SJSA1 (cell line): ENCODE measurements at regions not wholly inside any gene's neighbourhood (a gene's known extent, or its start where the extent isn't known, plus 50 kb on each side); places are given as distances from the start of the nearest gene placed in this dataset.

Experiments
- DNase-seq, 2 experiments: peaks; one replicate each; pipeline ENCODE4 v3.0.0-alpha.2; 2015 to 2020; ENCODE audit warnings: low spot score in 2 of 2, low read depth in 1 of 2
- H3K27ac ChIP-seq: fragments of 250-450 bp; sonication (Bioruptor Pico); 2 replicates; pipeline ENCODE4 v1.5.1; 2020; ENCODE audit warnings: mild to moderate bottlenecking, moderate library complexity
- H3K27me3 ChIP-seq: fragments of 250-450 bp; sonication (Bioruptor Pico); replicated peaks from 2 replicates; pipeline ENCODE4 v1.5.1; 2020; ENCODE audit warnings: mild to moderate bottlenecking, moderate library complexity
- H3K36me3 ChIP-seq: fragments of 250-450 bp; sonication (Bioruptor Pico); 2 replicates; pipeline ENCODE4 v1.5.1; 2020; ENCODE audit warnings: mild to moderate bottlenecking
- H3K4me1 ChIP-seq: fragments of 250-450 bp; sonication (Bioruptor Pico); replicated peaks from 2 replicates; pipeline ENCODE4 v1.6.1; 2021; ENCODE audit warnings: mild to moderate bottlenecking
- H3K4me3 ChIP-seq: fragments of 250-450 bp; sonication (Bioruptor Pico); 2 replicates; pipeline ENCODE4 v1.5.1; 2020; ENCODE audit warnings: mild to moderate bottlenecking
- H3K9me3 ChIP-seq: fragments of 250-450 bp; sonication (Bioruptor Pico); replicated peaks from 2 replicates; pipeline ENCODE4 v1.5.1; 2020; ENCODE audit warnings: mild to moderate bottlenecking

GRCh38 chr18:75784390-75784789 lies 356.9 kb upstream of the SMIM21 start:
- DNase-seq: no peak
- H3K4me1 ChIP-seq: no peaks in the 10 kb centered on the region
- H3K36me3 ChIP-seq: no peaks in the 10 kb centered on the region
- no peak overlapping the region for H3K4me3 ChIP-seq
- no peaks in the 10 kb centered on the region for H3K27me3 ChIP-seq
- H3K27ac ChIP-seq: no peak overlapping the region
- H3K9me3 ChIP-seq: no peaks in the 10 kb centered on the region

- Histone ChIP-seq H3K27me3 (no peaks in the 10 kb centered on the region), H3K27ac (no peak overlapping the region), H3K36me3 (no peaks in the 10 kb centered on the region), H3K9me3 (no peaks in the 10 kb centered on the region), H3K4me1 (no peaks in the 10 kb centered on the region), H3K4me3 (no peak overlapping the region)
- DNase-seq: no peak
Observed at GRCh38 chr18:75783566-75784281, 356.2 kb upstream of the SMIM21 start.

- no peak overlapping the region for H3K4me3 ChIP-seq
- no peak for DNase-seq
- H3K4me1 ChIP-seq: no peaks in the 10 kb centered on the region
- H3K36me3 ChIP-seq: no peaks in the 10 kb centered on the region
- no peaks in the 10 kb centered on the region for H3K9me3 ChIP-seq
- H3K27ac ChIP-seq: no peak overlapping the region
- no peaks in the 10 kb centered on the region for H3K27me3 ChIP-seq
Observed at GRCh38 chr18:75782826-75783225, 355.3 kb upstream of the SMIM21 start.

GRCh38 chr18:75782204-75782603 lies 354.7 kb upstream of the SMIM21 start:
- Histone ChIP-seq H3K9me3 (no peaks in the 10 kb centered on the region), H3K27ac (no peak overlapping the region), H3K36me3 (no peaks in the 10 kb centered on the region), H3K4me3 (no peak overlapping the region), H3K4me1 (no peaks in the 10 kb centered on the region), H3K27me3 (no peaks in the 10 kb centered on the region)
- DNase-seq: no peak

- H3K4me1 ChIP-seq: no peaks in the 10 kb centered on the region
- no peak overlapping the region for H3K4me3 ChIP-seq
- DNase-seq: no peak
- H3K27me3 ChIP-seq: no peaks in the 10 kb centered on the region
- no peak overlapping the region for H3K27ac ChIP-seq
- H3K36me3 ChIP-seq: no peaks in the 10 kb centered on the region
- no peaks in the 10 kb centered on the region for H3K9me3 ChIP-seq
Observed at GRCh38 chr18:75779910-75780309, 352.4 kb upstream of the SMIM21 start.

- H3K36me3 ChIP-seq: no peaks in the 10 kb centered on the region
- no peaks in the 10 kb centered on the region for H3K9me3 ChIP-seq
- no peak for DNase-seq
- H3K4me1 ChIP-seq: no peaks in the 10 kb centered on the region
- no peaks in the 10 kb centered on the region for H3K27me3 ChIP-seq
- H3K27ac ChIP-seq: no peak overlapping the region
- H3K4me3 ChIP-seq: no peak overlapping the region
Observed at GRCh38 chr18:75779450-75779849, 351.9 kb upstream of the SMIM21 start.

GRCh38 chr18:75777630-75778029 lies 350.1 kb upstream of the SMIM21 start:
- DNase-seq: no peak
- Histone ChIP-seq H3K27ac (no peak overlapping the region), H3K4me1 (no peaks in the 10 kb centered on the region), H3K4me3 (no peak overlapping the region), H3K27me3 (no peaks in the 10 kb centered on the region), H3K36me3 (no peaks in the 10 kb centered on the region), H3K9me3 (no peaks in the 10 kb centered on the region)

- no peak for DNase-seq
- Histone ChIP-seq H3K27ac (no peak overlapping the region), H3K9me3 (no peaks in the 10 kb centered on the region), H3K36me3 (no peaks in the 10 kb centered on the region), H3K4me1 (no peaks in the 10 kb centered on the region), H3K4me3 (no peak overlapping the region), H3K27me3 (no peaks in the 10 kb centered on the region)
Observed at GRCh38 chr18:75775121-75775520, 347.6 kb upstream of the SMIM21 start.

GRCh38 chr18:75773618-75774017 lies 346.1 kb upstream of the SMIM21 start:
- Histone ChIP-seq H3K36me3 (no peaks in the 10 kb centered on the region), H3K27ac (no peak overlapping the region), H3K27me3 (no peaks in the 10 kb centered on the region), H3K9me3 (no peaks in the 10 kb centered on the region), H3K4me3 (no peak overlapping the region), H3K4me1 (no peaks in the 10 kb centered on the region)
- no peak for DNase-seq

- Histone ChIP-seq H3K9me3 (no peaks in the 10 kb centered on the region), H3K4me1 (no peaks in the 10 kb centered on the region), H3K27ac (no peak overlapping the region), H3K4me3 (no peak overlapping the region), H3K27me3 (no peaks in the 10 kb centered on the region), H3K36me3 (no peaks in the 10 kb centered on the region)
- DNase-seq: no peak
Observed at GRCh38 chr18:75762758-75763157, 335.3 kb upstream of the SMIM21 start.

GRCh38 chr18:75760208-75760607 lies 332.7 kb upstream of the SMIM21 start:
- Histone ChIP-seq H3K4me3 (no peak overlapping the region), H3K36me3 (no peaks in the 10 kb centered on the region), H3K9me3 (no peaks in the 10 kb centered on the region), H3K4me1 (no peaks in the 10 kb centered on the region), H3K27ac (no peak overlapping the region), H3K27me3 (no peaks in the 10 kb centered on the region)
- no peak for DNase-seq

GRCh38 chr18:75757951-75758350 lies 330.4 kb upstream of the SMIM21 start:
- H3K9me3 ChIP-seq: no peaks in the 10 kb centered on the region
- no peak for DNase-seq
- H3K27me3 ChIP-seq: no peaks in the 10 kb centered on the region
- no peaks in the 10 kb centered on the region for H3K36me3 ChIP-seq
- no peak overlapping the region for H3K27ac ChIP-seq
- no peak overlapping the region for H3K4me3 ChIP-seq
- no peaks in the 10 kb centered on the region for H3K4me1 ChIP-seq

- Histone ChIP-seq H3K9me3 (no peaks in the 10 kb centered on the region), H3K27ac (no peak overlapping the region), H3K27me3 (no peaks in the 10 kb centered on the region), H3K36me3 (no peaks in the 10 kb centered on the region), H3K4me3 (no peak overlapping the region), H3K4me1 (no peaks in the 10 kb centered on the region)
- no peak for DNase-seq
Observed at GRCh38 chr18:75754433-75754832, 326.9 kb upstream of the SMIM21 start.

GRCh38 chr18:75753753-75754152 lies 326.2 kb upstream of the SMIM21 start:
- Histone ChIP-seq H3K27ac (no peak overlapping the region), H3K4me1 (no peaks in the 10 kb centered on the region), H3K4me3 (no peak overlapping the region), H3K36me3 (no peaks in the 10 kb centered on the region), H3K9me3 (no peaks in the 10 kb centered on the region), H3K27me3 (no peaks in the 10 kb centered on the region; the same call in 1 of the 2 replicates)
- no peak for DNase-seq

GRCh38 chr18:75752740-75753263 lies 325.3 kb upstream of the SMIM21 start:
- Histone ChIP-seq H3K9me3 (no peaks in the 10 kb centered on the region), H3K27me3 (no peaks in the 10 kb centered on the region; the same call in 1 of the 2 replicates), H3K4me1 (no peaks in the 10 kb centered on the region), H3K36me3 (no peaks in the 10 kb centered on the region), H3K27ac (no peak overlapping the region), H3K4me3 (no peak overlapping the region)
- DNase-seq: no peak
